Cardiac muscle cell (in vitro differentiated cells and primary cell): ENCODE measurements at regions not wholly inside any gene's neighbourhood (a gene's known extent, or its start where the extent isn't known, plus 50 kb on each side); places are given as distances from the start of the nearest gene placed in this dataset.

ENCODE experiments used
- DNase-seq, 2 donors: peaks; one replicate each; pipeline versions ENCODE4 v3.0.0 to v3.0.0-alpha.2; 2010 to 2017; ENCODE audit warnings: low read depth in 1 of 2, low spot score in 1 of 2
- H3K27ac ChIP-seq: fragments of 200-600 bp; sonication (generic); 2 replicates; pipeline ENCODE4 v1.5.1; 2016
- H3K27me3 ChIP-seq: fragments of 200-600 bp; sonication (generic); 2 replicates; pipeline ENCODE4 v1.6.0; 2016; ENCODE audit warnings: control low read depth
- H3K36me3 ChIP-seq: fragments of 200-600 bp; sonication (generic); 2 replicates; pipeline ENCODE4 v1.5.1; 2016; ENCODE audit warnings: control low read depth
- H3K4me1 ChIP-seq: fragments of 200-600 bp; sonication (generic); 2 replicates; pipeline ENCODE4 v1.8.1; 2017; ENCODE audit warnings: low read depth, mild to moderate bottlenecking, mixed run types
- H3K4me3 ChIP-seq: fragments of 200-600 bp; sonication (generic); 2 replicates; pipeline ENCODE4 v1.5.1; 2016; ENCODE audit warnings: mild to moderate bottlenecking
- H3K9me3 ChIP-seq: fragments of 200-600 bp; sonication (generic); 2 replicates; pipeline ENCODE4 v1.5.1; 2017; ENCODE audit warnings: low read depth, mild to moderate bottlenecking, control low read depth
- CTCF ChIP-seq: IDR thresholded peaks from 2 replicates; pipeline ENCODE4 v1.5.1; 2012; ENCODE audit warnings: low read depth, mild to moderate bottlenecking, low read length

- H3K9me3 ChIP-seq, result no peaks in the 10 kb centered on the region
- no peaks in the 10 kb centered on the region for H3K27me3 ChIP-seq
- no peak for DNase-seq
- no peak overlapping the region for H3K4me3 ChIP-seq
- TF ChIP-seq CTCF, result no peak
- H3K4me1 ChIP-seq, result no peaks in the 10 kb centered on the region
- no peaks in the 10 kb centered on the region for H3K36me3 ChIP-seq
- H3K27ac ChIP-seq, result no peak overlapping the region
Measured at GRCh38 chr5:97636766-97637165, 453.7 kb upstream of the RIOK2 start.

GRCh38 chr5:97641081-97641480 is 458.0 kb upstream of the RIOK2 start:
- no peak for DNase-seq
- no peaks in the 10 kb centered on the region for H3K4me1 ChIP-seq
- H3K36me3 ChIP-seq, result no peaks in the 10 kb centered on the region
- no peak overlapping the region for H3K4me3 ChIP-seq
- H3K27ac ChIP-seq, result no peak overlapping the region
- no peak for TF ChIP-seq CTCF
- H3K9me3 ChIP-seq, result no peaks in the 10 kb centered on the region
- H3K27me3 ChIP-seq, result no peaks in the 10 kb centered on the region

- Histone ChIP-seq H3K9me3 (no peaks in the 10 kb centered on the region), H3K27ac (no peak overlapping the region), H3K4me1 (no peaks in the 10 kb centered on the region), H3K36me3 (no peaks in the 10 kb centered on the region), H3K4me3 (no peak overlapping the region), H3K27me3 (no peaks in the 10 kb centered on the region)
- no peak for DNase-seq
- TF ChIP-seq CTCF, result no peak
Measured at GRCh38 chr5:97644206-97644605, 461.2 kb upstream of the RIOK2 start.

GRCh38 chr5:97644896-97645295 is 461.8 kb upstream of the RIOK2 start:
- Histone ChIP-seq H3K4me3 (no peak overlapping the region), H3K36me3 (no peaks in the 10 kb centered on the region), H3K27ac (no peak overlapping the region), H3K9me3 (no peaks in the 10 kb centered on the region), H3K4me1 (no peaks in the 10 kb centered on the region), H3K27me3 (no peaks in the 10 kb centered on the region)
- no peak for DNase-seq
- no peak for TF ChIP-seq CTCF

GRCh38 chr5:97657239-97657638 is 474.2 kb upstream of the RIOK2 start:
- H3K4me3 ChIP-seq, result no peak overlapping the region
- no peaks in the 10 kb centered on the region for H3K36me3 ChIP-seq
- H3K9me3 ChIP-seq, result no peaks in the 10 kb centered on the region
- no peak overlapping the region for H3K27ac ChIP-seq
- H3K4me1 ChIP-seq, result no peaks in the 10 kb centered on the region
- no peaks in the 10 kb centered on the region for H3K27me3 ChIP-seq
- no peak for TF ChIP-seq CTCF
- DNase-seq, result peak in 1 of 2 donors; percentile 3
